Suppressor macrophage treated with lipopolysaccharide for 1 hour (primary cell): ENCODE measurements at regions not wholly inside any gene's neighbourhood (a gene's known extent, or its start where the extent isn't known, plus 50 kb on each side); places are given as distances from the start of the nearest gene placed in this dataset.
"Not testable (repeated sequence)": the region's sequence is repeated elsewhere in the genome, so short reads cannot be mapped to it uniquely, and the experiment has no call there.

ENCODE experiments used
- DNase-seq, 3 donors: peaks; one replicate each; pipeline ENCODE4 v3.0.0-alpha.2; 2020 to 2022

GRCh38 chr9:24824607-24825006 is 278.9 kb upstream of the IZUMO3 start:
- DNase-seq = no peak

- DNase-seq = no peak
Observed at GRCh38 chr9:24820196-24820595, 274.5 kb upstream of the IZUMO3 start.

- peak in 1 of 3 donors; percentile 2 for DNase-seq
Observed at GRCh38 chr9:24817756-24818155, 272.1 kb upstream of the IZUMO3 start.

GRCh38 chr9:24816006-24816405 is 270.3 kb upstream of the IZUMO3 start:
- DNase-seq = no peak

- DNase-seq = no peak
Observed at GRCh38 chr9:24801344-24801743, 255.6 kb upstream of the IZUMO3 start.

DNA sequence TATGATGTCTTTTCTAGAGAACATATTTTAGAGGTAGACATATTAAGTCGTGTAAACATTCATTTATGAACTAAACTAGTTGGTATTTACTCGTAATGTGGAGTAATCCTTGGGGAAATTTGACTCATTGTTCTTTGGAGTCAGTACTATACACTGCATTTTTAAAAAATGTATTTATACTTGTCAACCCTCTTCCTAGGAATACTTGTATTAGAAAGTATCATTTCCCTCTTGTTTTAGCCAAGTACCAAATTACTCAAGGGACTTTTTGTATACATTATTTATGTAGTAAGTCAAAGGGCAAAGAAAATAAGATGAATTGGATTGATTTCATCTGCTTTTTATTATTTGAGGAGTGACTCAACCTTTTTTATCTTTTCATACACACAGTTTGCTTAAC is 248.1 kb upstream of the IZUMO3 start:
- no peak for DNase-seq

- DNase-seq = no peak
Observed at GRCh38 chr9:24776226-24776625, 230.5 kb upstream of the IZUMO3 start.

DNA sequence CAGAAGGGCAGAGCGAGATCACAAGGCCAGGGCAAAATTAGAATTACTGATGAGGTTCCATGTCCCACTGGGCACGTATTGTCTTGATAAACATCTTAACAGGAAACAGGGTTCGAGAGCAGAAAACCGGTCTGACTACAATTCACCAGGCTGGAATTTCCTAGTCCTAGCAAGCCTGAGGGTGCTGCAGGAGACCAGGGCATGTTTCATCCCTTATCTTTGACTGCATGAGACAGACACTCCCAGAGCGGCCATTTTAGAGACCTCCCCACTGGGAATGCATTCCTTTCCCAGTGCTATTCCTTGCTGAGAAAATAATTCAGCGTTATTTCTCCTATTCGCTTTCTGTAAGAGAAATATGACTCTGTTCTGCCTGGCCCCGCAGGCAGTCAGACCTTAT is 228.5 kb upstream of the IZUMO3 start:
- DNase-seq = not testable (repeated sequence)

DNA sequence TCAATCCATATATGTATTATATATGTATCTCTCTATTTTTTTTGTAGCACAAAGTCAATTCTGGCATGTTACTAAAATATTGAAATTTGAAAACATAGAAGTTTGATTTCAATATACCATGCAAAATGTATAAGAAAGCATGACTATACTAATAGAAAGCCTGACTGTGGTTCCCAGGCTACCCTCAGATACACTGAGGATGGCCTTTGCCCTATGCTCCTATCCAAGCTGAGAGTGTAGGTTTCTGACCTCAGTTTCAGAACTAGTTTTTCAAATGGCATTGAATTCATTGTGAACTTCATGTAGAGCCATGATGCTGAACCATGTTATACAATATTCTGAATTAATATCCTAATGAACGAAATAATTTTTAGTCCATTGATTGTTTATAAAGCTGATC is 220.4 kb upstream of the IZUMO3 start:
- DNase-seq = no peak

- DNase-seq = no peak
Observed at GRCh38 chr9:24765025-24765756, 219.5 kb upstream of the IZUMO3 start.

GRCh38 chr9:24738421-24738961 is 192.8 kb upstream of the IZUMO3 start:
- no peak for DNase-seq

- DNase-seq = no peak
Observed at GRCh38 chr9:24731754-24732153, 186.1 kb upstream of the IZUMO3 start.

DNA sequence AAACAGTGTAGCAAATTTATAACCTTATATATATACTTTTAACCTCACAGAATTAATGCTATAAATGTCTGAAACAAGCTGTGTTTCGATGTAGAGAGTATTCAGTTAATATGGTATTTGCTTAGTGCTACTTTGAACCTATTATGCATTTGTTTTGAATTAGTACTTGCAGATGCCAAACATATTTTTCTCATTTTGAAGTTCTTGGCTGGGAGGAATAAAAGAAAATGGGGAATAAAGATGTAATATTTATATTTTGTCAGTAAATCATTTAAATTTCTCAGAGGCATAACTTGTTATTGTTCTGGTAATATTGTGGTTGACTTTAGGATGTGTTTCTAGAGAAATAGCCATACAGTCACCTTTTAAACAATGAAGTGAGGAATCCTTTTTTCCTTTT is 175.9 kb upstream of the IZUMO3 start:
- no peak for DNase-seq

- no peak for DNase-seq
Observed at GRCh38 chr9:24712206-24712605, 166.5 kb upstream of the IZUMO3 start.

- DNase-seq = no peak
Observed at GRCh38 chr9:24708814-24709213, 163.1 kb upstream of the IZUMO3 start.

GRCh38 chr9:24698881-24699518 is 153.3 kb upstream of the IZUMO3 start:
- DNase-seq = no peak

- DNase-seq = no peak
Observed at GRCh38 chr9:24672336-24672735, 126.6 kb upstream of the IZUMO3 start.

DNA sequence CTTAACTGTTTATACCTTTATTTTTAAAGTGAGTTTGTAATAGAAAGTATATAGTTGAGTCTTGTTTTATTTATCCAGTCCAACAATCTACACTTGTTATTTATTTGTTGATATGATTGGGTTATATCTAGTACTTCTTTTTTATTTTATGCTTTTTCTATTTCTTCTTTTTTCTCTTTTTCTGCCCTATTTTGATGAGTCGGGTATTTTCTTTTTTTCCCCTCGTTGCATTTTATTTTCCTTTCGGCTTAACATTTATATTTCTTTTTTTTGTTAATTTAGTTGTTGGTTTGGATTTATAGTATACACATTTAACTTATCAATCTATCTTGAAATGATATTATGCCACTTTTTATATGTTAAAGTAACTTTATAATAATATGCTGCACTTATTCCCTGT is 111.7 kb upstream of the IZUMO3 start:
- DNase-seq = no peak

DNA sequence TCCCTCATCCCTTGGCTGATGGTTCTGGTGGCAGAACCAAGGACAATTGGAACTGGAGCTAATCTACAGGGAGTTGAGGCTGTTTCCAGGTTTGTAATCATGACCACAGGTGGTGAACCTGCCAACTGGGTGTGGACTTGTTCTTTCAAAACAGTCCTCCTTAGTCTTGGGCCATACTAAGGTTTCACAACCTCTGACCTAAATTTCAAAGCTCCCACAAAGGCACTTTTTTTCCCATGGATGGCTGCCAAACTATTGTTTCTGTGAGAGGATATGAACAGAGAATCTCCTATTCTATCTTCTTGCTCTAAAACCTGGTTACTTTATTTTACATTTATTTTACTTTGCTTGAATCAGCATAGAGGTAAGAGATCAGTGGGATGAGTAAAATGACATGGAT is 106.5 kb upstream of the IZUMO3 start:
- no peak for DNase-seq

DNA sequence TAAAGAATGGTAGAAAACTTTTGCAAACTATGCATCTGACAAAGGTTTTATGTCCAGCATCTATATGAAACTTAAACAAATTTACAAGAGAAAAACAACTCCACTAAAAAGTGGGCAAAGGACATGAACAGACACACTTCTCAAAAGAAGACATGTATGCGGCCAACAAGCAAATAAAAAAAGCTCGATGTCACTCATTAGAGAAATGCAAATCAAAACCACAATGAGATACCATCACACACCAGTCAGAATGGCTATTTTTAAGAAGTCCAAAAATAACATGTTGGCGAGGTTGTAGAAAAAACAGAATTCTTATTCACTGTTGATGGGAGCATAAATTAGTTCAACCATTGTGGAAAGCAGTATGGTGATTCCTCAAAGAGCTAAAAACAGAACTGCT is 83.1 kb upstream of the IZUMO3 start:
- DNase-seq = not testable (repeated sequence)

- no peak for DNase-seq
Observed at GRCh38 chr9:24625097-24625496, 79.4 kb upstream of the IZUMO3 start.

DNA sequence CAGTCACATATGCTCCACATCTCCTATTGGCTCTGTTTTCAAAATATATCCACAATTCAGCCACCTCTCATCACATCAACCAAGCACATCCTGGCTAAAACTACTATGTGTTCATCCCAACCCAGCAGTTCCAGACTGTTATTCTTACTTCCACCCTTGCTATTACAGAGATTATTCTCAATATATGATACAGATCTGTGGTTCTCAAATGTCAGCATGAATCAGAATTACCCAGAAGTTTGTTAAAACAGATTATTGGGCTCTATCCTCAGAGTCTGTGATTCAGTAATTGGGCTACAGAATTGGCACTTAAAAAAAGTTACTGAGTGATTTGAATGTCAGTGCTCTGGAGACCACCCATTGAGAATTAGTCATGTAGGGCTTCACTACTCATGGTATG is 78.8 kb upstream of the IZUMO3 start:
- no peak for DNase-seq

GRCh38 chr9:24620741-24621140 is 75.0 kb upstream of the IZUMO3 start:
- no peak for DNase-seq

DNA sequence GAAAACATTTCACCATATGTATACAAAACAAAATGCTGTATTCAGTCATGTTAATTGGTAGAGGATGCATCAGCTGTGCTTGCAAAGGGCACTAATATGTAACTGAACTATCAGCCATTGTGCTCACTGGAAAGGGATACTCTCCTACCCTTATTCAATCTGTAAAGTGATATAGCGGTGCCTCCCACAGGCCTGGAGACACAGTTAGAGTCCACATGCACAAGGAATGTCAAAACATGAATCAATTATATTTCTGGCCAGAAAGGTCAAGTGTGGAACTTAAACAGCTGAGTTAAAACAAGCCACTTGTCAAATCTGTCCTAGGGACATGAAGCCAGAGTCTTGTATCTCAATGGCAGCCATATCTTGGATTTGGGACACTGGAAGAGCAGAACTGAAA is 71.2 kb upstream of the IZUMO3 start:
- no peak for DNase-seq

GRCh38 chr9:24614070-24614469 is 68.4 kb upstream of the IZUMO3 start:
- no peak for DNase-seq
